ENCODE measurements at regions not wholly inside any gene's neighbourhood (a gene's known extent, or its start where the extent isn't known, plus 50 kb on each side); places are given as distances from the start of the nearest gene placed in this dataset.

- no peak for DNase-seq (ENCODE audit: low read depth)
- TF ChIP-seq CTCF (conservative IDR thresholded peaks at IDR 0.05; ENCODE audit: control insufficient read depth, insufficient read depth, low read depth, low read length): no peak
- H3K4me3 ChIP-seq (ENCODE audit: control insufficient read depth, low read depth, low read length): no peak overlapping the region
These were observed 210.9 kb upstream of the OSR1 start for GRCh38 chr2:19569300-19569791.

GRCh38 chr2:19568809-19569208 is 210.4 kb upstream of the OSR1 start:
- H3K4me3 ChIP-seq (ENCODE audit: control insufficient read depth, low read depth, low read length): no peak overlapping the region
- DNase-seq (ENCODE audit: low read depth): no peak
- TF ChIP-seq CTCF (conservative IDR thresholded peaks at IDR 0.05; ENCODE audit: control insufficient read depth, insufficient read depth, low read depth, low read length): no peak

GRCh38 chr2:19560785-19561184 is 202.4 kb upstream of the OSR1 start:
- no peak overlapping the region for H3K4me3 ChIP-seq (ENCODE audit: control insufficient read depth, low read depth, low read length)
- TF ChIP-seq CTCF (conservative IDR thresholded peaks at IDR 0.05; ENCODE audit: control insufficient read depth, insufficient read depth, low read depth, low read length): no peak
- no peak for DNase-seq (ENCODE audit: low read depth)

- no peak overlapping the region for H3K4me3 ChIP-seq (ENCODE audit: control insufficient read depth, low read depth, low read length)
- no peak for DNase-seq (ENCODE audit: low read depth)
- TF ChIP-seq CTCF (conservative IDR thresholded peaks at IDR 0.05; ENCODE audit: control insufficient read depth, insufficient read depth, low read depth, low read length): no peak
These were observed 201.3 kb upstream of the OSR1 start for GRCh38 chr2:19559596-19560240.

- DNase-seq (ENCODE audit: low read depth): no peak
- H3K4me3 ChIP-seq (ENCODE audit: control insufficient read depth, low read depth, low read length): no peak overlapping the region
- TF ChIP-seq CTCF (conservative IDR thresholded peaks at IDR 0.05; ENCODE audit: control insufficient read depth, insufficient read depth, low read depth, low read length): no peak
These were observed 198.2 kb upstream of the OSR1 start for GRCh38 chr2:19556648-19557047.

GRCh38 chr2:19554520-19554919 is 196.1 kb upstream of the OSR1 start:
- TF ChIP-seq CTCF (conservative IDR thresholded peaks at IDR 0.05; ENCODE audit: control insufficient read depth, insufficient read depth, low read depth, low read length): no peak
- no peak for DNase-seq (ENCODE audit: low read depth)
- no peak overlapping the region for H3K4me3 ChIP-seq (ENCODE audit: control insufficient read depth, low read depth, low read length)

GRCh38 chr2:19552270-19552669 is 193.8 kb upstream of the OSR1 start:
- no peak for TF ChIP-seq CTCF (conservative IDR thresholded peaks at IDR 0.05; ENCODE audit: control insufficient read depth, insufficient read depth, low read depth, low read length)
- H3K4me3 ChIP-seq (ENCODE audit: control insufficient read depth, low read depth, low read length): no peak overlapping the region
- no peak for DNase-seq (ENCODE audit: low read depth)
